MCF 10A (cell line): ENCODE measurements at regions not wholly inside any gene's neighbourhood (a gene's known extent, or its start where the extent isn't known, plus 50 kb on each side); places are given as distances from the start of the nearest gene placed in this dataset.

Experiments
- BruUV-seq: library from RNA; stranded (reverse); fragments of 400-500 nt; replicated peaks from 2 replicates; lab custom pipeline; 2021; lab: Mats Ljungman, UMichigan
- CTCF ChIA-PET: fragments of 300-600 bp; sonication (Branson Sonifier 250); formaldehyde crosslinking; extraction: SDS; loops from one replicate; lab custom pipeline; 2021; ENCODE audit warnings: antibody characterized with exemption, inconsistent platforms; lab: Yijun Ruan, JAX
- POLR2A ChIA-PET: fragments of 300-600, 350-650 bp; sonication (Branson Sonifier 250); formaldehyde crosslinking; extraction: SDS; loops from one replicate; lab custom pipeline; 2020; ENCODE audit warnings: antibody characterized with exemption, inconsistent platforms; lab: Yijun Ruan, JAX
- DNase-seq: peaks from one replicate; pipeline ENCODE4 v3.0.0-alpha.2; 2018; ENCODE audit not compliant: unreplicated experiment
- H3K27ac Mint-ChIP-seq: one replicate; pipeline ENCODE4 v1.8.0; 2022; ENCODE audit warnings: mild to moderate bottlenecking, low read depth, mixed read lengths; ENCODE audit not compliant: unreplicated experiment
- H3K27me3 Mint-ChIP-seq: one replicate; pipeline ENCODE4 v1.8.0; 2022; ENCODE audit warnings: mixed read lengths; ENCODE audit not compliant: insufficient read depth, unreplicated experiment
- H3K36me3 Mint-ChIP-seq: one replicate; pipeline ENCODE4 v1.8.0; 2022; ENCODE audit warnings: mild to moderate bottlenecking, moderate library complexity, mixed read lengths; ENCODE audit not compliant: insufficient read depth, unreplicated experiment
- H3K4me1 Mint-ChIP-seq: one replicate; pipeline ENCODE4 v1.8.0; 2022; ENCODE audit warnings: mixed read lengths; ENCODE audit not compliant: insufficient read depth, unreplicated experiment
- H3K4me3 Mint-ChIP-seq: one replicate; pipeline ENCODE4 v1.8.0; 2022; ENCODE audit warnings: mild to moderate bottlenecking, moderate library complexity, mixed read lengths; ENCODE audit not compliant: unreplicated experiment
- H3K9me3 Mint-ChIP-seq: one replicate; pipeline ENCODE4 v1.8.0; 2022; ENCODE audit warnings: mixed read lengths; ENCODE audit not compliant: unreplicated experiment
- intact Hi-C: fragments of 100-400 bp; cut with micrococcal nuclease; formaldehyde crosslinking; loops from 2 replicates; pipeline ENCODE4 v1.14.1; 2022
- TF ChIP-seq, protein P1 (sequence below): fragments of 200-600 bp; IDR thresholded peaks from one replicate; pipeline ENCODE4 v1.8.0; 2022; ENCODE audit warnings: antibody characterized with exemption, mild to moderate bottlenecking; ENCODE audit not compliant: unreplicated experiment

DNA sequence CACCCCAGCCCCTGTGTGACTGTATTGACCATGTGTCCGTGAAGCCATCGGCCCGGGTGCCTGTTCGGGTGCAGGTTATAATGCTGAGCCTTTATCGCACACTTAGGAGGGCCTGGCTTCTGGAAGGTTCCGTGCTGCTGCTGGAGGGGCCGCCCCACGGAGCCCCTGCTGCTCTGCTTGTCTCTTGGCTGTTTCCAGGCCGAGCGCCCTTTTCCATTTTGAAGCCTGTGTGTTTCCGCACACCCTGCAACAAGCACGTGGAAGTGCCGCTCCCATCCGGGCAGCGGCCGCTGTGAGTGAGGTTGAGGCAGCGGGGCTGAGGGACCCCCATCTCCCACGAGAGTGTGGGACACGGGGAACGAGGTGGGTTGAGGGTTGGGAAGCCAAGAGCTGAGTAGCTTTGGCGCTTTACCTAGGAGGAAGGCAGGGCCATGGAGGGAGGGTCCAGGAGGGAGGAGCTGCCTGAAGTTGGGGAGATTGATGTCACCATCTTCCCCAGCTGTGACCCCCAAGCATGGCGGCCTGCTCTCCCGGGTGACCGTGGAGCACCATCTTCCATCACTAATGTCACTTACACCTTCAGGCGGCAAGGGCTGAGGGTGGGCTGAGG lies 200.1 kb upstream of the GSE1 start:
- H3K27me3 Mint-ChIP-seq: no peaks in the 10 kb centered on the region
- TF ChIP-seq, protein P1, sequence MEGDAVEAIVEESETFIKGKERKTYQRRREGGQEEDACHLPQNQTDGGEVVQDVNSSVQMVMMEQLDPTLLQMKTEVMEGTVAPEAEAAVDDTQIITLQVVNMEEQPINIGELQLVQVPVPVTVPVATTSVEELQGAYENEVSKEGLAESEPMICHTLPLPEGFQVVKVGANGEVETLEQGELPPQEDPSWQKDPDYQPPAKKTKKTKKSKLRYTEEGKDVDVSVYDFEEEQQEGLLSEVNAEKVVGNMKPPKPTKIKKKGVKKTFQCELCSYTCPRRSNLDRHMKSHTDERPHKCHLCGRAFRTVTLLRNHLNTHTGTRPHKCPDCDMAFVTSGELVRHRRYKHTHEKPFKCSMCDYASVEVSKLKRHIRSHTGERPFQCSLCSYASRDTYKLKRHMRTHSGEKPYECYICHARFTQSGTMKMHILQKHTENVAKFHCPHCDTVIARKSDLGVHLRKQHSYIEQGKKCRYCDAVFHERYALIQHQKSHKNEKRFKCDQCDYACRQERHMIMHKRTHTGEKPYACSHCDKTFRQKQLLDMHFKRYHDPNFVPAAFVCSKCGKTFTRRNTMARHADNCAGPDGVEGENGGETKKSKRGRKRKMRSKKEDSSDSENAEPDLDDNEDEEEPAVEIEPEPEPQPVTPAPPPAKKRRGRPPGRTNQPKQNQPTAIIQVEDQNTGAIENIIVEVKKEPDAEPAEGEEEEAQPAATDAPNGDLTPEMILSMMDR: no peak
- intact Hi-C loops: no loop called here
- no TSS peak for BruUV-seq
- no peak for DNase-seq
- no peak overlapping the region for H3K27ac Mint-ChIP-seq
- H3K9me3 Mint-ChIP-seq: no peaks in the 10 kb centered on the region
- CTCF ChIA-PET: interaction anchor here (0.7 to 1.1 kb wide), 2 partner anchors 44 to 180 kb away, joined by 5 to 6 read pairs; no protein-coding TSS in a partner anchor
- POLR2A ChIA-PET: no interaction called here
- no peaks in the 10 kb centered on the region for H3K4me1 Mint-ChIP-seq
- no peak overlapping the region for H3K4me3 Mint-ChIP-seq
- no peaks in the 10 kb centered on the region for H3K36me3 Mint-ChIP-seq

DNA sequence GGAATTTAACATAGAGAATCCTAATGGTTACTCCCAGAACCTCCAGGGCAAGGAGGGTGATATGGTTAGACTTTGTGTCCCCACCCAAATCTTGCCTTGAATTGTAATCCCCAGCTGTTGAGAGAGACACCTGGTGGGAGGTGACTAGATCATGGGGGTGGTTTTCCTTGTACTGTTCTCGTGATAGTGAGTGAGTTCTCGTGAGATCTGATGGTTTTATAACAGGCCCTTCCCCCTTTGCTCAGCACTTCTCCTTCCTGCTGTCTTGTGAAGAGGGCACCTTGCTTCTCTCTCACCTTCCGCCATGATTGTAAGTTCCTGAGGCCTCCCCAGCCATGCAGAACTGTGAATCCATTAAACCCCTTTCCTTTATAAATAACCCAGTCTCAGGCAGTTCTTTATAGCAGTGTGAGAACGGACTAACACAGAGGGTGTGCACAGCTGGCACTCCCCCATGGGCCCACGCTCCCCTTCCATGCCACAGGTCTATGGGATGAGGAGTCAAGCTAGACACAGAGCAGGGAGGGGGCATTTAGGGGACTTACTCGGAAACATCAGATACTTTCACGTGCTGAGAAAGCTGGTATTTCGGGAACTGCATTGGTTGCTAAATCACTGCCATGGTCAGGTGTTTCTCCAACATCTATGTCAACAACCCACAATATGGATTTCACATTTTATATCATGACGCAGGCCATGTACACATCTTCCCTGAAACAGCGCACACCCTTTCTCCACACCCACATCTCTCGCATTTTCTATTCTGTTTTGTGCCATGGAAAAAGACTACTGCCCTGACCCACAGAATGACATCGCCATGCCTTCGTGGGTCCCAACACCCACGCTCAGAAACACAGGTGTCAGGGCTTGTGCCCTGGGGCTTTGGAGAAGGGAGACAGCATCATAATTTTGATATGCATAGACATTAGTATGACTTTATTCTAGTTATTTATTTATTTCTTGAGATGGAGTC lies 199.1 kb upstream of the GSE1 start:
- H3K36me3 Mint-ChIP-seq: peaks cover 2% of the 10 kb centered on the region
- H3K9me3 Mint-ChIP-seq: no peaks in the 10 kb centered on the region
- TF ChIP-seq, protein P1: no peak
- intact Hi-C loops: no loop called here
- H3K27ac Mint-ChIP-seq: no peak overlapping the region
- CTCF ChIA-PET: interaction anchor here (1.1 kb wide), 1 partner anchor 45 kb away, joined by 6 read pairs; no protein-coding TSS in a partner anchor
- H3K4me1 Mint-ChIP-seq: no peaks in the 10 kb centered on the region
- H3K4me3 Mint-ChIP-seq: no peak overlapping the region
- POLR2A ChIA-PET: no interaction called here
- BruUV-seq: no TSS peak
- DNase-seq: no peak
- no peaks in the 10 kb centered on the region for H3K27me3 Mint-ChIP-seq

DNA sequence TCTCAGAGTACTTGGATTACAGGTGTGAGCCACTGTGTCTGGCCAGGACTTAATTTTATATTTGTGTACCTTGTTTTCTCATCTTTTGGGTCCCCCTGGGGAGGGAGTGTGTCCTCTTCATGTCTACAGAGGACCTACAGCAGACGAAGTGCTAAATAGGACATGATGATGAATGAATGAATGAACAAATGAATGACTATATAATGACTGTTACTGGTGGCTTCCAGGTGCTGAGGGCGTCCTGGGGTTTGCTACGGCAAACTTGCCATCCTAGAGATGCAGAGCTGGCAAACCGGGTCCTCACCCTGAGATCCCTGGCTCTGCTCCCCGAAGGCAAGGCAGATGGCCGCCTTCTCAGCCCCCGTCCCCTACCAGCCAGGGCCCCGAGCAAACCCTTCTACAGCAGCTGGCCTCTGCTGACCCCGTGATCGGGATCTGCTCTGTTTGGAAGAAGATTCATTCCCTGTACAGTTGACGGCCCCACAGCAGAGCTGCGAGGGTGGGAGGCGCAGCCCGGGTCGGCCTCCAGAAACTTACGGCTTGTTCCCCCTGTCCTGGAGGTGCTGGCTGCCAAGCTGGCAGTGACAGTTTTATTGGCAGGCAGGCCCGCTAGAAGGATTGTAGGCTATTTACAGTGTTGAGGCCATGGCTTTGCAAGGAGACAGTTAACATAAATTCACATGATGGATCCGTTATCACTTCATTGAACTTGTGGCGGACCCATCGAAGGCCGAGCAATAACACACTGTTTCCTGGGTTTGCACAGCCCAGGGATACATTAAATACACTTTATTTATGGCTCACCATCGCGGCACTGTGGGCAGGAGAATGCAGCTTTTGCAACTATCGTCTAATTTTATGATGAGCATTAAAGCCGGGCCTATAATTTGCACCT lies 197.7 kb upstream of the GSE1 start:
- DNase-seq: no peak
- Mint-ChIP-seq H3K9me3 (no peaks in the 10 kb centered on the region), H3K36me3 (peaks cover 4% of the 10 kb centered on the region), H3K4me1 (no peaks in the 10 kb centered on the region), H3K27me3 (no peaks in the 10 kb centered on the region), H3K4me3 (no peak overlapping the region), H3K27ac (no peak overlapping the region)
- ChIA-PET CTCF (interaction anchor here (0.6 to 1.5 kb wide), 5 partner anchors 10 to 301 kb away, joined by 3 to 5 read pairs (median 3); no protein-coding TSS in a partner anchor), POLR2A (interaction anchor here (0.6 to 1.5 kb wide), 2 partner anchors 13 to 119 kb away, joined by 4 to 5 read pairs; no protein-coding TSS in a partner anchor)
- TF ChIP-seq, protein P1: no peak
- no TSS peak for BruUV-seq
- intact Hi-C loops: no loop called here
